ENCODE measurements at regions not wholly inside any gene's neighbourhood (a gene's known extent, or its start where the extent isn't known, plus 50 kb on each side); places are given as distances from the start of the nearest gene placed in this dataset.

- TF ChIP-seq ZNF133 (CRISPR knock-in tag; IDR thresholded peaks at IDR 0.05) (no peak), ELF2 (CRISPR knock-in tag; IDR thresholded peaks at IDR 0.05) (no peak), ZNF184 (CRISPR knock-in tag; IDR thresholded peaks at IDR 0.05) (no peak), NR2C2 (CRISPR knock-in tag; IDR thresholded peaks at IDR 0.05) (no peak), NR2C2 (tag; IDR thresholded peaks at IDR 0.05) (no peak), CTCF (IDR thresholded peaks at IDR 0.05 in 2 of 3, conservative IDR thresholded peaks at IDR 0.05 in 1 of 3; ENCODE audit: insufficient read depth in 2 of 3, low read depth in 1 of 3, low read length in 3 of 3) (no peak), DPF2 (IDR thresholded peaks at IDR 0.05) (no peak), SP1 (CRISPR knock-in tag; IDR thresholded peaks at IDR 0.05) (no peak), HOMEZ (CRISPR knock-in tag; IDR thresholded peaks at IDR 0.05) (no peak), ZNF644 (tag; IDR thresholded peaks at IDR 0.05; ENCODE audit: low read depth) (no peak), FOXP1 (CRISPR knock-in tag; IDR thresholded peaks at IDR 0.05) (no peak), MAFK (IDR thresholded peaks at IDR 0.05; ENCODE audit: low read length) (no peak), RCOR1 (IDR thresholded peaks at IDR 0.05; ENCODE audit: borderline replicate concordance in 1 of 2, low read depth in 2 of 2, low read length in 2 of 2) (no peak)
These were observed 498.3 kb downstream of the RIT2 start for GRCh38 chr18:42617221-42617620.
